ENCODE measurements at regions not wholly inside any gene's neighbourhood (a gene's known extent, or its start where the extent isn't known, plus 50 kb on each side); places are given as distances from the start of the nearest gene placed in this dataset.

- TF ChIP-seq CTCF (IDR thresholded peaks at IDR 0.05) = no peak
- no peak for TF ChIP-seq POLR2AphosphoS5 (IDR thresholded peaks at IDR 0.05)
- no peak for TF ChIP-seq POLR2A (IDR thresholded peaks at IDR 0.05)
These were observed 361.1 kb downstream of the MCTP2 start for GRCh38 chr15:94592495-94592894.
